Lower lobe of right lung (tissue), 2 donors: ENCODE measurements at regions not wholly inside any gene's neighbourhood (a gene's known extent, or its start where the extent isn't known, plus 50 kb on each side); places are given as distances from the start of the nearest gene placed in this dataset.
A peak's percentile ranks its signal among the peaks of the same experiment; 100 is the strongest.

Source experiments
- ATAC-seq, 2 donors: fragments of 200-7000 bp; cut with Tn5 transposase; one replicate each; pipeline ENCODE4 v1.9.1; 2020 to 2022; ENCODE audit warnings: mild to moderate bottlenecking in 2 of 2, moderate library complexity in 2 of 2
- DNase-seq: peaks from one replicate; pipeline ENCODE4 v3.0.0-alpha.2; 2020
- H3K27ac ChIP-seq: fragments of 200-600 bp; one replicate; pipeline ENCODE4 v1.8.0; 2022
- H3K27me3 ChIP-seq: fragments of 200-600 bp; one replicate; pipeline ENCODE4 v1.8.0; 2022; ENCODE audit warnings: low read depth
- H3K36me3 ChIP-seq: fragments of 200-600 bp; one replicate; pipeline ENCODE4 v1.8.0; 2022; ENCODE audit warnings: mild to moderate bottlenecking
- H3K4me1 ChIP-seq: fragments of 200-600 bp; one replicate; pipeline ENCODE4 v1.8.0; 2022
- H3K4me3 ChIP-seq: fragments of 200-600 bp; one replicate; pipeline ENCODE4 v1.8.0; 2022; ENCODE audit warnings: mild to moderate bottlenecking
- H3K9me3 ChIP-seq: fragments of 200-600 bp; one replicate; pipeline ENCODE4 v1.8.0; 2022
- CTCF ChIP-seq: fragments of 200-600 bp; IDR thresholded peaks from one replicate; pipeline ENCODE4 v1.8.0; 2022; ENCODE audit warnings: antibody characterized with exemption, mild to moderate bottlenecking
- intact Hi-C: fragments of 100-400 bp; cut with DNase I; formaldehyde crosslinking; loops from one replicate; pipeline ENCODE4 v1.11.0; 2022
- donor health status: DM: no; HTN: yes; CAD: no; lungs with severe emphysema.

- H3K36me3 ChIP-seq, result no peaks in the 10 kb centered on the region
- no peak overlapping the region for H3K4me3 ChIP-seq
- H3K9me3 ChIP-seq, result peaks cover 41% of the 10 kb centered on the region
- intact Hi-C loops, result no loop called here
- no peak overlapping the region for H3K27ac ChIP-seq
- H3K4me1 ChIP-seq, result peaks cover 2% of the 10 kb centered on the region
- DNase-seq (peak; percentile 24), ATAC-seq (no peak)
- no peak for TF ChIP-seq CTCF
- peaks cover 8% of the 10 kb centered on the region for H3K27me3 ChIP-seq
Observed at GRCh38 chr22:44615146-44615545, 86.9 kb upstream of the PRR5 start.

- Histone ChIP-seq H3K4me1 (no peaks in the 10 kb centered on the region), H3K4me3 (no peak overlapping the region), H3K36me3 (no peaks in the 10 kb centered on the region), H3K27ac (no peak overlapping the region), H3K27me3 (peaks cover under 1% of the 10 kb centered on the region), H3K9me3 (peaks cover 41% of the 10 kb centered on the region)
- DNase-seq, result no peak
- intact Hi-C loops, result no loop called here
- ATAC-seq, result no peak
- no peak for TF ChIP-seq CTCF
Observed at GRCh38 chr22:44613196-44613595, 88.8 kb upstream of the PRR5 start.

GRCh38 chr22:44611880-44612496 is 90.0 kb upstream of the PRR5 start:
- H3K36me3 ChIP-seq, result no peaks in the 10 kb centered on the region
- H3K4me1 ChIP-seq, result no peaks in the 10 kb centered on the region
- no peak overlapping the region for H3K27ac ChIP-seq
- TF ChIP-seq CTCF, result no peak
- no peak overlapping the region for H3K4me3 ChIP-seq
- intact Hi-C loops, result no loop called here
- peaks cover 41% of the 10 kb centered on the region for H3K9me3 ChIP-seq
- H3K27me3 ChIP-seq, result no peaks in the 10 kb centered on the region
- DNase-seq, result no peak
- no peak for ATAC-seq

GRCh38 chr22:44610071-44610470 is 91.9 kb upstream of the PRR5 start:
- DNase-seq (no peak), ATAC-seq (no peak)
- no peak for TF ChIP-seq CTCF
- Histone ChIP-seq H3K9me3 (peaks cover 39% of the 10 kb centered on the region), H3K36me3 (no peaks in the 10 kb centered on the region), H3K27me3 (no peaks in the 10 kb centered on the region), H3K4me1 (no peaks in the 10 kb centered on the region), H3K4me3 (no peak overlapping the region), H3K27ac (no peak overlapping the region)
- intact Hi-C loops, result no loop called here

- no peak for ATAC-seq
- intact Hi-C loops, result no loop called here
- TF ChIP-seq CTCF, result no peak
- Histone ChIP-seq H3K36me3 (no peaks in the 10 kb centered on the region), H3K27me3 (no peaks in the 10 kb centered on the region), H3K4me3 (no peak overlapping the region), H3K4me1 (no peaks in the 10 kb centered on the region), H3K27ac (no peak overlapping the region), H3K9me3 (peaks cover 33% of the 10 kb centered on the region)
- DNase-seq, result peak; percentile 37
Observed at GRCh38 chr22:44609400-44609988, 92.5 kb upstream of the PRR5 start.
